MM.1S (cell line): ENCODE measurements at regions not wholly inside any gene's neighbourhood (a gene's known extent, or its start where the extent isn't known, plus 50 kb on each side); places are given as distances from the start of the nearest gene placed in this dataset.

ENCODE experiments used
- DNase-seq: peaks from one replicate; pipeline ENCODE4 v3.0.0-alpha.2; 2015
- H2AFZ ChIP-seq: fragments of 300-600 bp; sonication (generic); 2 replicates; pipeline ENCODE4 v1.6.0; 2016; ENCODE audit warnings: antibody characterized with exemption, low read length
- H3F3A ChIP-seq: fragments of 300-600 bp; sonication (generic); 2 replicates; pipeline ENCODE4 v1.6.1; 2016; ENCODE audit warnings: mild to moderate bottlenecking, antibody characterized with exemption, low read length, moderate library complexity, mixed read lengths; ENCODE audit not compliant: insufficient read depth
- H3K27ac ChIP-seq: fragments of 300-600 bp; sonication (generic); 2 replicates; pipeline ENCODE4 v1.5.1; 2016; ENCODE audit warnings: mild to moderate bottlenecking, low read length
- H3K27me3 ChIP-seq: fragments of 300-600 bp; sonication (generic); replicated peaks from 2 replicates; pipeline ENCODE4 v1.6.0; 2016; ENCODE audit warnings: low read length; ENCODE audit not compliant: insufficient read depth
- H3K36me3 ChIP-seq: fragments of 300-600 bp; sonication (generic); replicated peaks from 2 replicates; pipeline ENCODE4 v1.6.1; 2016; ENCODE audit warnings: mild to moderate bottlenecking, low read length, mixed read lengths; ENCODE audit not compliant: insufficient read depth
- H3K4me1 ChIP-seq: fragments of 300-600 bp; sonication (generic); 2 replicates; pipeline ENCODE4 v1.6.1; 2016; ENCODE audit warnings: low read length, mixed read lengths
- H3K4me2 ChIP-seq: fragments of 300-600 bp; sonication (generic); 2 replicates; pipeline ENCODE4 v1.6.0; 2016; ENCODE audit warnings: low read depth, low read length
- H3K4me3 ChIP-seq: fragments of 300-600 bp; sonication (generic); 2 replicates; pipeline ENCODE4 v1.5.1; 2016; ENCODE audit warnings: low read length, mixed read lengths
- H3K79me2 ChIP-seq: fragments of 300-600 bp; sonication (generic); 2 replicates; pipeline ENCODE4 v1.6.1; 2016; ENCODE audit warnings: mixed run types, low read length, mixed read lengths
- H3K9ac ChIP-seq: fragments of 300-600 bp; sonication (generic); 2 replicates; pipeline ENCODE4 v1.6.1; 2016; ENCODE audit warnings: low read length, mixed read lengths
- H3K9me2 ChIP-seq: fragments of 300-600 bp; sonication (generic); replicated peaks from 2 replicates; pipeline ENCODE4 v1.6.1; 2016; ENCODE audit warnings: mild to moderate bottlenecking, low read length, mixed read lengths; ENCODE audit not compliant: insufficient read depth
- H3K9me3 ChIP-seq: fragments of 300-600 bp; sonication (generic); replicated peaks from 2 replicates; pipeline ENCODE4 v1.6.1; 2016; ENCODE audit warnings: mild to moderate bottlenecking, low read length, mixed read lengths; ENCODE audit not compliant: insufficient read depth
- H4K20me1 ChIP-seq: fragments of 300-600 bp; sonication (generic); 2 replicates; pipeline ENCODE4 v1.6.1; 2016; ENCODE audit warnings: mild to moderate bottlenecking, low read length, moderate library complexity, mixed read lengths; ENCODE audit not compliant: insufficient read depth
- EZH2 ChIP-seq: fragments of 300-600 bp; sonication (generic); optimal IDR thresholded peaks from 2 replicates; pipeline ENCODE3; 2017; ENCODE audit warnings: low read depth, mild to moderate bottlenecking, antibody characterized with exemption, low read length, mixed read lengths
- EZH2phosphoT487 ChIP-seq: fragments of 300-600 bp; sonication (generic); IDR thresholded peaks from 2 replicates; pipeline ENCODE4 v1.6.1; 2018; ENCODE audit warnings: antibody characterized with exemption, low read length
- TF ChIP-seq, protein P1 (sequence below): fragments of 300-600 bp; sonication (generic); IDR thresholded peaks from 2 replicates; pipeline ENCODE4 v1.5.1; 2016; ENCODE audit warnings: antibody characterized with exemption, low read length, mixed read lengths

DNA sequence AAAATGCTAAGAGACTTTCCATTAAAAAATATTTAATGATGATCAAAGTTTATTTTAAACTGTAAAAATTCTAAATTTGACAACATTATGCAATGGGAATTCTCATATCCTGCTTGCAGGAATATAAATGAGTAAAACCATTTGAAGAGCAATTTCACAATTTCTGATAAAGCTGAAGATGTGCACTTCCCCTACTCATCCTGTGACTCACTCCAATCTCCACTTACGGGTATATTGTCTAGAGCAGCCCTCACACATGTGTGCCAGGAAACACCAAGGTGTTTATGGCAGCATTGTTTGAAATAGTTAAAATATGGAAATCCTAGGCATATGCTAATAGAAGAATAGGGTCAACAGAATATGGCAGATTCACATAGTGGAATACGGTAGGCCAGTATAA lies 158.4 kb downstream of the PDHA2 start:
- no peak for TF ChIP-seq EZH2phosphoT487
- Histone ChIP-seq H3K27me3 (no peaks in the 10 kb centered on the region), H3K9me2 (no peaks in the 10 kb centered on the region), H4K20me1 (no peaks in the 10 kb centered on the region), H3K79me2 (no peaks in the 10 kb centered on the region), H3K36me3 (no peaks in the 10 kb centered on the region), H3F3A (no peaks in the 10 kb centered on the region), H3K4me1 (no peaks in the 10 kb centered on the region), H3K9me3 (no peaks in the 10 kb centered on the region), H3K4me2 (no peak overlapping the region), H3K9ac (no peak overlapping the region), H3K27ac (no peak overlapping the region), H2AFZ (no peak overlapping the region), H3K4me3 (no peak overlapping the region)
- no peak for DNase-seq

DNA sequence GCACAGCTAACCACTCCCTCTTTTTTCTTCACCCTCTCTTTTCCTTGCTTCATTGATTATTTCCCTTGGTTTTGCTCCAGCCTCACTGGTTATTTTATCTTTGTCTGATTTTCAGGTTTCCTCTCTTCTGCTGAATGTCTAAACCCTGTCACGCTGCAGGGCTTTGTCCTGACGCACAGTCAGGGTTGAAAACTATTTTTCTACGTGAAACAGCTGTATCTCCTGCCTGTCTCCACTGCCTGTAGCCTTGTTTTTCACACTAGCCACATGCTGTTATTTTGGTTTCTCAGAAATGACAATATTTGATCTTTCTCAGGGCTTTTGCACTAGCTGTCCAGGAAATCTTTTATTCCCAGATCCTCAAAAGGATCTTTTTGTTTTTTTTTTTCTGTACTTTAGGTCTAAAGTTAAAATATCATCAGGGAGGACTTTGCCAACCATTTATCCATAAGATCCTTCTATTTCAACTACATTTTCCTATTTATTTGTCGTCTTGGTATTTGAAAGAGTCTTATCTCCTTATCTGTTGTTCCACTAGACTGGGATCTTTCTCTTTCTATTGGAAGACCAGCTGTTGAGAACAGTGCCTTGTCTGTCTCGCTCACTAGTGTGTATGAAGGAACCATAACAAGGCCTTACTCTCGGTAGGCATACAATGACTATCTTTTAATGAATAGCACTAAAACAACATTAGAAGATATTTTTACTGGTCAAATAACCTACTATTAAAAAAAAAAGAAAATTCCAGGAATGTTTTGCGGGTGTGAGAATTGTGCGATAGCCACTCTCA lies 164.3 kb downstream of the PDHA2 start:
- H3K27ac ChIP-seq = no peak overlapping the region
- H3K4me3 ChIP-seq = no peak overlapping the region
- H4K20me1 ChIP-seq = no peaks in the 10 kb centered on the region
- no peak overlapping the region for H3K9ac ChIP-seq
- TF ChIP-seq EZH2 (no peak), EZH2phosphoT487 (no peak)
- TF ChIP-seq, protein P1, sequence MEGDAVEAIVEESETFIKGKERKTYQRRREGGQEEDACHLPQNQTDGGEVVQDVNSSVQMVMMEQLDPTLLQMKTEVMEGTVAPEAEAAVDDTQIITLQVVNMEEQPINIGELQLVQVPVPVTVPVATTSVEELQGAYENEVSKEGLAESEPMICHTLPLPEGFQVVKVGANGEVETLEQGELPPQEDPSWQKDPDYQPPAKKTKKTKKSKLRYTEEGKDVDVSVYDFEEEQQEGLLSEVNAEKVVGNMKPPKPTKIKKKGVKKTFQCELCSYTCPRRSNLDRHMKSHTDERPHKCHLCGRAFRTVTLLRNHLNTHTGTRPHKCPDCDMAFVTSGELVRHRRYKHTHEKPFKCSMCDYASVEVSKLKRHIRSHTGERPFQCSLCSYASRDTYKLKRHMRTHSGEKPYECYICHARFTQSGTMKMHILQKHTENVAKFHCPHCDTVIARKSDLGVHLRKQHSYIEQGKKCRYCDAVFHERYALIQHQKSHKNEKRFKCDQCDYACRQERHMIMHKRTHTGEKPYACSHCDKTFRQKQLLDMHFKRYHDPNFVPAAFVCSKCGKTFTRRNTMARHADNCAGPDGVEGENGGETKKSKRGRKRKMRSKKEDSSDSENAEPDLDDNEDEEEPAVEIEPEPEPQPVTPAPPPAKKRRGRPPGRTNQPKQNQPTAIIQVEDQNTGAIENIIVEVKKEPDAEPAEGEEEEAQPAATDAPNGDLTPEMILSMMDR = no peak
- H3K36me3 ChIP-seq = no peaks in the 10 kb centered on the region
- H3K9me3 ChIP-seq = no peaks in the 10 kb centered on the region
- H3K4me1 ChIP-seq = no peaks in the 10 kb centered on the region
- no peaks in the 10 kb centered on the region for H3F3A ChIP-seq
- no peak for DNase-seq
- no peak overlapping the region for H3K4me2 ChIP-seq
- no peaks in the 10 kb centered on the region for H3K27me3 ChIP-seq
- no peaks in the 10 kb centered on the region for H3K79me2 ChIP-seq
- no peak overlapping the region; the same call in 1 of the 2 replicates for H2AFZ ChIP-seq
- H3K9me2 ChIP-seq = no peaks in the 10 kb centered on the region

DNA sequence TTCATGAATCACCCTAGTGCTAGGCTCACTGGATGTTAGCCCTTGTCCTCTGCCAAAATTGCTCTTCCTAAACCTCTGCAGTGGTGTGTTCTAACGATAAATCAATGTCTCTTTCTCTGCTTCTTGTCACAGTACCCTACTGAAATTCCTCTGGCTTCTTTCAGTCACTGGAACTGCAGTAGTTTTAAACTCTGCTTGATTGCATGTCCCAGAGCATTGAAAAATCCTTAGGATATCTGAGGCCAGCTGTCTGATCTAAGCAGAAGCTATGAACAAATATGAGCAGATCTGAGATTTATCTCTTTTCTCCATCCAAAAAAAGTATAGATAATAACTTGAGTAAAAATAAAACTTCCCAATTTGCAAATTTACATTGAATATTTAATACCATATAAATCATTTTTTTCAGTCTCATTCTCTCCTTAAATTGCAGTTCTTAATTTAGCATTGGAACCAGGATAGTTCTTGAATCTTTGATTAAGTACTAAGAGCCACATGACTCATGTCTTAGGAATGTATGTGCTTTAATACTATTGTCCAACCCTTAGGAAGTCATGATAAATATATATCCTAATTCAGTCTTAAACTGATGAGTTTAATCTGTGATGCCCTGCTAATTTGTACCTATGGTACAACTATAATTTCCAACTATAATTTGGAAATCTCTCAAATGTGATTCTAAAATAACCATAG lies 169.7 kb downstream of the PDHA2 start:
- Histone ChIP-seq H3K4me1 (no peaks in the 10 kb centered on the region), H3K36me3 (no peaks in the 10 kb centered on the region), H3K27ac (no peak overlapping the region), H3K9me3 (no peaks in the 10 kb centered on the region), H2AFZ (no peak overlapping the region), H3K9ac (no peak overlapping the region), H4K20me1 (no peaks in the 10 kb centered on the region), H3K4me2 (no peak overlapping the region), H3K4me3 (no peak overlapping the region), H3K9me2 (no peaks in the 10 kb centered on the region), H3F3A (no peaks in the 10 kb centered on the region), H3K79me2 (no peaks in the 10 kb centered on the region), H3K27me3 (no peaks in the 10 kb centered on the region)
- DNase-seq = no peak
- TF ChIP-seq, protein P1 = no peak
- no peak for TF ChIP-seq EZH2
- TF ChIP-seq EZH2phosphoT487 = no peak

DNA sequence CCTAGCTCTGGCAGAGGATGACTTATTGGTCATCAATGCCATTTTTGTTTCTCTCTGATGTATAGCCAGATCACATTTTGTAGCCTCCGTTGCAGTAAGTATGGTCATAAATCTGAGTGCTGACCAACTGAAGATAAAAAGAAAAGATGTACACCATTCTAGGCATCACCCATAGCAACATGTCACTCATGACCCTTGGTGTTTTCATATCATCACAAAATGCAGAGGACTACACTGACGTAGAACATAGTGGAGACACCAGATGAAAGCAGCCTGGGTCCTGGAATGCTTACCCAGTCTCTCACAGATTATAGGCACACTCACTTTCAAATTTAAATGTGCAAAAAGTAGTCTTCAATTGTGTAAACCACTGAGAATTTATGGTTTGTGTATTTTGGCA lies 172.8 kb downstream of the PDHA2 start:
- Histone ChIP-seq H3K36me3 (no peaks in the 10 kb centered on the region), H3K9ac (no peak overlapping the region), H3K27ac (no peak overlapping the region), H3K9me2 (no peaks in the 10 kb centered on the region), H3K9me3 (no peaks in the 10 kb centered on the region), H3K4me1 (no peaks in the 10 kb centered on the region), H4K20me1 (no peaks in the 10 kb centered on the region), H3F3A (no peaks in the 10 kb centered on the region), H2AFZ (no peak overlapping the region), H3K27me3 (no peaks in the 10 kb centered on the region), H3K4me3 (no peak overlapping the region), H3K79me2 (no peaks in the 10 kb centered on the region), H3K4me2 (no peak overlapping the region)
- TF ChIP-seq EZH2 (no peak), EZH2phosphoT487 (no peak)
- TF ChIP-seq, protein P1 = no peak
- no peak for DNase-seq
